ENCODE measurements at regions not wholly inside any gene's neighbourhood (a gene's known extent, or its start where the extent isn't known, plus 50 kb on each side); places are given as distances from the start of the nearest gene placed in this dataset.

GRCh38 chr17:34712481-34713195 lies 133.3 kb downstream of the TMEM132E start:
- Histone ChIP-seq H3K9me2 (replicated peaks; ENCODE audit: low read length) (no peaks in the 10 kb centered on the region), H4K20me1 (ENCODE audit: low read length) (no peaks in the 10 kb centered on the region), H3K36me3 (ENCODE audit: low read depth, low read length) (no peaks in the 10 kb centered on the region), H3K27me3 (ENCODE audit: low read length) (0 out of 2 replicates have a peak, but pooled peaks cover 5% of the 10 kb centered on the region), H3K9ac (ENCODE audit: low read length) (no peak overlapping the region), H3K4me1 (ENCODE audit: insufficient read depth, low read length) (no peaks in the 10 kb centered on the region), H2AFZ (ENCODE audit: low read length) (no peak overlapping the region), H3K9me3 (ENCODE audit: low read length) (no peaks in the 10 kb centered on the region), H3K79me2 (ENCODE audit: low read length) (no peaks in the 10 kb centered on the region), H3K27ac (ENCODE audit: low read length) (no peak overlapping the region), H3K4me3 (ENCODE audit: low read length) (no peak overlapping the region), H3F3A (ENCODE audit: low read length, unreplicated experiment) (no peaks in the 10 kb centered on the region), H3K4me2 (ENCODE audit: low read length) (no peak overlapping the region)
- no peak for DNase-seq
- TF ChIP-seq CTCF (conservative IDR thresholded peaks at IDR 0.05; ENCODE audit: low read depth, low read length) = no peak
- TF ChIP-seq EZH2 (IDR thresholded peaks at IDR 0.05; ENCODE audit: low read length, unreplicated experiment) = no peak
- TF ChIP-seq EZH2phosphoT487 (IDR thresholded peaks at IDR 0.05; ENCODE audit: borderline replicate concordance, low read length) = no peak
- POLR2A ChIA-PET (ENCODE audit: unreplicated experiment) = no interaction called here
- no peak for ATAC-seq
- BruUV-seq (replicated peaks) = no TSS peak
- CTCF ChIA-PET = no interaction called here
- intact Hi-C loops (cut with micrococcal nuclease) = no loop called here

DNA sequence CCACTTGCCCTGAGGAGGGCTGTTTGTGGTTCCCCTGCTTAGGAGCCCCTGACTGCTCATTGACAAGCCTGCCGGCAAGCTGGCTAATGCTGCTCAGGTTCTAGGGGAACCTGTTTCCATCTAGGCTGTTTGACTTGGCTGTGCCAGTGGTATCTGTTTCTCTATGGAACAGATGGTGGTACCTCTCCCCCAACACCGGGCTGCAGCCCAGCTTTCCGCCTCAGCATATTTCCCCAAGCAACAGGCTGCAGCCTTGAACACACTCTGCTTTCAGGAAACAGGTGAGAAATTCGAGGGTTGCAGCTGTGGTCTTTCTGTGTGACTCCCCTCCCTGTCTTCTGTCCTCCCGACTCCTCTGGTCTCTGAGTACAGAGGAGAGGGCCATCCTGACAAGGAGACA lies 132.3 kb downstream of the TMEM132E start:
- intact Hi-C loops (cut with micrococcal nuclease) = no loop called here
- CTCF ChIA-PET = no interaction called here
- ATAC-seq = no peak

More for the DNA sequence above, 132.3 kb downstream of the TMEM132E start:
- BruUV-seq (replicated peaks) = no TSS peak
- Histone ChIP-seq H3K4me3 (ENCODE audit: low read length) (no peak overlapping the region), H3K79me2 (ENCODE audit: low read length) (no peaks in the 10 kb centered on the region), H3K27me3 (ENCODE audit: low read length) (0 out of 2 replicates have a peak, but pooled peaks cover 5% of the 10 kb centered on the region), H3K36me3 (ENCODE audit: low read depth, low read length) (no peaks in the 10 kb centered on the region), H3K27ac (ENCODE audit: low read length) (no peak overlapping the region), H3K9me2 (replicated peaks; ENCODE audit: low read length) (no peaks in the 10 kb centered on the region), H3K4me2 (ENCODE audit: low read length) (no peak overlapping the region), H3K9ac (ENCODE audit: low read length) (no peak overlapping the region), H3F3A (ENCODE audit: low read length, unreplicated experiment) (no peaks in the 10 kb centered on the region), H3K9me3 (ENCODE audit: low read length) (no peaks in the 10 kb centered on the region), H2AFZ (ENCODE audit: low read length) (no peak overlapping the region), H3K4me1 (ENCODE audit: insufficient read depth, low read length) (no peaks in the 10 kb centered on the region), H4K20me1 (ENCODE audit: low read length) (no peaks in the 10 kb centered on the region)
- POLR2A ChIA-PET (ENCODE audit: unreplicated experiment) = no interaction called here
- DNase-seq = no peak
- TF ChIP-seq EZH2 (IDR thresholded peaks at IDR 0.05; ENCODE audit: low read length, unreplicated experiment) = no peak
- TF ChIP-seq EZH2phosphoT487 (IDR thresholded peaks at IDR 0.05; ENCODE audit: borderline replicate concordance, low read length) = no peak
- TF ChIP-seq CTCF (conservative IDR thresholded peaks at IDR 0.05; ENCODE audit: low read depth, low read length) = no peak

All from PC-3 (cell line).